GM10266 (cell line): ENCODE measurements at regions not wholly inside any gene's neighbourhood (a gene's known extent, or its start where the extent isn't known, plus 50 kb on each side); places are given as distances from the start of the nearest gene placed in this dataset.

Source experiments
- DNase-seq: peaks from one replicate; pipeline ENCODE4 v3.0.0; 2012; ENCODE audit errors: extremely low spot score
- CTCF ChIP-seq: IDR thresholded peaks from 2 replicates; pipeline ENCODE4 v1.5.1; 2012; ENCODE audit warnings: mild to moderate bottlenecking, low read depth; ENCODE audit not compliant: control insufficient read depth, insufficient read depth; ENCODE audit errors: missing control alignments

- no peak for DNase-seq
- TF ChIP-seq CTCF = no peak
These were observed 376.3 kb upstream of the MYT1L start for GRCh38 chr2:2707206-2707991.

- DNase-seq = no peak
- TF ChIP-seq CTCF = no peak
These were observed 375.2 kb upstream of the MYT1L start for GRCh38 chr2:2706306-2706705.

GRCh38 chr2:2705871-2706270 is 374.8 kb upstream of the MYT1L start:
- DNase-seq = no peak
- TF ChIP-seq CTCF = no peak

- no peak for DNase-seq
- no peak for TF ChIP-seq CTCF
These were observed 373.5 kb upstream of the MYT1L start for GRCh38 chr2:2704428-2705090.

- no peak for DNase-seq
- TF ChIP-seq CTCF = no peak
These were observed 372.8 kb upstream of the MYT1L start for GRCh38 chr2:2703762-2704427.

- TF ChIP-seq CTCF = no peak
- DNase-seq = no peak
These were observed 372.1 kb upstream of the MYT1L start for GRCh38 chr2:2703172-2703571.

- TF ChIP-seq CTCF = no peak
- no peak for DNase-seq
These were observed 371.3 kb upstream of the MYT1L start for GRCh38 chr2:2702385-2702784.
